A549 (cell line): ENCODE measurements at regions not wholly inside any gene's neighbourhood (a gene's known extent, or its start where the extent isn't known, plus 50 kb on each side); places are given as distances from the start of the nearest gene placed in this dataset.

Source experiments
- ATAC-seq, 2 experiments: fragments of 200-7000 bp in 1 of 2; fragments of >200 bp in 1 of 2; cut with Nextera tagmentation in 1 of 2; cut with Tn5 transposase in 1 of 2; 3 replicates each; pipeline versions ENCODE4 v1.8.0 to v1.9.1; 2018 to 2020; ENCODE audit warnings: mild to moderate bottlenecking in 1 of 2, moderate library complexity in 1 of 2
- CTCF ChIA-PET: fragments of 300-600 bp; sonication (Branson Sonifier 250); formaldehyde crosslinking; extraction: SDS; loops from one replicate; lab custom pipeline; 2021; ENCODE audit warnings: antibody characterized with exemption, inconsistent platforms; lab: Yijun Ruan, JAX
- POLR2A ChIA-PET: fragments of 350-600 bp; formaldehyde crosslinking; extraction: SDS; loops from one replicate; lab custom pipeline; 2021; ENCODE audit warnings: antibody characterized with exemption, inconsistent platforms; lab: Yijun Ruan, JAX
- DNase-seq, 2 experiments: peaks; one replicate each; pipeline versions ENCODE4 v3.0.0 to v3.0.0-alpha.2; 2011 to 2016; ENCODE audit warnings: low read depth in 1 of 2, low spot score in 1 of 2
- FAIRE-seq: peaks from 2 replicates; lab custom pipeline; 2011; peaks lifted over from hg19 to GRCh38; lab: Jason Lieb, UNC
- H3K27ac ChIP-seq, 2 experiments: fragments of >200 bp; sonication (Bioruptor Twin); formaldehyde crosslinking; 3 replicates each; pipeline ENCODE4 v1.5.1; 2016 to 2017
- H3K4me1 ChIP-seq: fragments of >200 bp; sonication (Bioruptor Twin); formaldehyde crosslinking; 3 replicates; pipeline ENCODE4 v1.6.1; 2016
- H3K4me2 ChIP-seq: fragments of >200 bp; sonication (Bioruptor Twin); formaldehyde crosslinking; 3 replicates; pipeline ENCODE4 v1.6.1; 2016
- H3K4me3 ChIP-seq: fragments of >200 bp; sonication (Bioruptor Twin); formaldehyde crosslinking; 3 replicates; pipeline ENCODE4 v1.5.1; 2016
- H3K9me3 ChIP-seq: fragments of >200 bp; sonication (Bioruptor Twin); formaldehyde crosslinking; 3 replicates; pipeline ENCODE4 v1.6.1; 2016
- ATOH8 ChIP-seq: fragments of 250-450 bp; sonication (Bioruptor Pico); IDR thresholded peaks from 2 replicates; pipeline ENCODE4 v1.5.0; 2020; ENCODE audit warnings: low read depth, mild to moderate bottlenecking, moderate library complexity
- BHLHE40 ChIP-seq: IDR thresholded peaks from 2 replicates; pipeline ENCODE4 v1.6.1; 2012; ENCODE audit warnings: low read depth, low read length, inconsistent platforms
- CEBPB ChIP-seq, 2 experiments: fragments of >200 bp in 1 of 2; sonication (Bioruptor Twin) in 1 of 2; formaldehyde crosslinking in 1 of 2; IDR thresholded peaks; 2 replicates each; pipeline ENCODE4 v1.6.1; 2012 to 2016
- CHD2 ChIP-seq: fragments of 150-350 bp; IDR thresholded peaks from 2 replicates; pipeline ENCODE4 v1.6.1; 2014; ENCODE audit warnings: low read length; ENCODE audit not compliant: partially characterized antibody
- CHD4 ChIP-seq: fragments of 200-600 bp; sonication (generic); IDR thresholded peaks from 2 replicates; pipeline ENCODE4 v1.6.1; 2016; ENCODE audit warnings: antibody characterized with exemption, mild to moderate bottlenecking, borderline replicate concordance
- E2F6 ChIP-seq: IDR thresholded peaks from 2 replicates; pipeline ENCODE4 v1.6.1; 2012; ENCODE audit warnings: low read depth, borderline replicate concordance
- EHF ChIP-seq: fragments of 250-450 bp; sonication (Bioruptor Pico); IDR thresholded peaks from 2 replicates; pipeline ENCODE4 v1.5.0; 2020; ENCODE audit warnings: mild to moderate bottlenecking
- EHMT2 ChIP-seq: fragments of 200-600 bp; sonication (generic); IDR thresholded peaks from 2 replicates; pipeline ENCODE4 v1.6.1; 2016; ENCODE audit warnings: antibody characterized with exemption, low read depth, mild to moderate bottlenecking, moderate library complexity
- EP300 ChIP-seq, 2 experiments: fragments of >200 bp; sonication (Bioruptor Twin); formaldehyde crosslinking; IDR thresholded peaks; 2 replicates in 1 of 2; 3 replicates in 1 of 2; pipeline ENCODE4 v1.6.1; 2016 to 2017
- FOSB ChIP-seq: fragments of 250-450 bp; sonication (Bioruptor Pico); IDR thresholded peaks from 2 replicates; pipeline ENCODE4 v1.5.0; 2020; ENCODE audit warnings: mild to moderate bottlenecking, moderate library complexity
- FOSL2 ChIP-seq, 2 experiments: fragments of 450-650 bp in 1 of 2; fragments of >200 bp in 1 of 2; sonication (Bioruptor Twin) in 1 of 2; formaldehyde crosslinking; IDR thresholded peaks; 2 replicates each; pipeline versions ENCODE4 v1.5.0 to v1.6.1; 2016 to 2020; ENCODE audit warnings: mild to moderate bottlenecking in 1 of 2, moderate library complexity in 1 of 2
- GATA3 ChIP-seq: IDR thresholded peaks from 2 replicates; pipeline ENCODE4 v1.6.1; 2012; ENCODE audit warnings: borderline replicate concordance
- HES2 ChIP-seq: fragments of >200 bp; sonication (Bioruptor Twin); formaldehyde crosslinking; IDR thresholded peaks from 2 replicates; pipeline ENCODE4 v1.6.1; 2016
- HOXA7 ChIP-seq: fragments of 250-450 bp; sonication (Bioruptor Pico); IDR thresholded peaks from 2 replicates; pipeline ENCODE4 v1.5.0; 2020; ENCODE audit warnings: mild to moderate bottlenecking, moderate library complexity
- JUNB ChIP-seq: fragments of >200 bp; sonication (Bioruptor Twin); formaldehyde crosslinking; IDR thresholded peaks from 2 replicates; pipeline ENCODE4 v1.6.1; 2016
- KDM1A ChIP-seq: fragments of 200-600 bp; sonication (generic); IDR thresholded peaks from 2 replicates; pipeline ENCODE4 v1.6.1; 2016; ENCODE audit warnings: low read depth, mild to moderate bottlenecking
- MAX ChIP-seq: IDR thresholded peaks from 2 replicates; pipeline ENCODE4 v1.6.1; 2012
- MYC ChIP-seq: IDR thresholded peaks from 2 replicates; pipeline ENCODE4 v1.6.1; 2012; ENCODE audit warnings: mild to moderate bottlenecking, inconsistent platforms, low read length, improper control_type of control experiment, borderline replicate concordance
- RCOR1 ChIP-seq: fragments of 150-350 bp; IDR thresholded peaks from 2 replicates; pipeline ENCODE4 v1.6.1; 2014; ENCODE audit warnings: antibody characterized with exemption, low read length, low read depth
- RFX5 ChIP-seq: fragments of 450-650 bp; IDR thresholded peaks from 2 replicates; pipeline ENCODE4 v1.7.1; 2014; ENCODE audit warnings: antibody characterized with exemption, mild to moderate bottlenecking, moderate library complexity
- RNF2 ChIP-seq: fragments of 200-600 bp; sonication (generic); IDR thresholded peaks from 2 replicates; pipeline ENCODE4 v1.6.1; 2016; ENCODE audit warnings: low read depth, mild to moderate bottlenecking, antibody characterized with exemption, moderate library complexity, borderline replicate concordance
- SMC3 ChIP-seq: fragments of >200 bp; sonication (Bioruptor Twin); formaldehyde crosslinking; IDR thresholded peaks from 3 replicates; pipeline ENCODE4 v1.6.1; 2018; ENCODE audit warnings: inconsistent platforms
- SREBF2 ChIP-seq: fragments of 450-650 bp; IDR thresholded peaks from 2 replicates; pipeline ENCODE4 v1.6.1; 2014; ENCODE audit warnings: mild to moderate bottlenecking, moderate library complexity
- TFCP2L1 ChIP-seq: fragments of 250-450 bp; sonication (Bioruptor Pico); IDR thresholded peaks from 2 replicates; pipeline ENCODE4 v1.5.0; 2021; ENCODE audit warnings: mild to moderate bottlenecking
- TP53 ChIP-seq: fragments of 250-450 bp; sonication (Bioruptor Pico); IDR thresholded peaks from 2 replicates; pipeline ENCODE4 v1.5.0; 2021; ENCODE audit warnings: mild to moderate bottlenecking, moderate library complexity
- ZC3H11A ChIP-seq: fragments of 450-650 bp; IDR thresholded peaks from 2 replicates; pipeline ENCODE4 v1.6.1; 2014; ENCODE audit warnings: antibody characterized with exemption, mild to moderate bottlenecking
- ZFP36 ChIP-seq: fragments of 450-650 bp; IDR thresholded peaks from 2 replicates; pipeline ENCODE4 v1.6.1; 2014; ENCODE audit warnings: borderline replicate concordance; ENCODE audit not compliant: partially characterized antibody
- WGBS: methylation state at CpG from one replicate; pipeline ENCODE4 v1.1.6; 2017; ENCODE audit errors: missing lambda C conversion rate; 5-methylcytosine and 5-hydroxymethylcytosine counted together
- TF ChIP-seq, protein P1 (sequence below): fragments of 450-650 bp; IDR thresholded peaks from 2 replicates; pipeline ENCODE4 v1.6.1; 2014; ENCODE audit warnings: antibody characterized with exemption

GRCh38 chr4:18401425-18401824 is 379.9 kb upstream of the LCORL start:
- Histone ChIP-seq H3K4me2 (no peak overlapping the region), H3K27ac (no peak overlapping the region), H3K9me3 (no peaks in the 10 kb centered on the region), H3K4me3 (no peak overlapping the region), H3K4me1 (no peaks in the 10 kb centered on the region)
- FAIRE-seq (no peak), ATAC-seq (no peak), DNase-seq (no peak)
- WGBS = 3% methylated on average over 2 of the region's 2 CpGs
- no peak for TF ChIP-seq CHD2
- no peak for TF ChIP-seq RCOR1
- TF ChIP-seq KDM1A = no peak
- no peak for TF ChIP-seq RNF2
- TF ChIP-seq JUNB = no peak
- TF ChIP-seq EHF (CRISPR knock-in tag) = no peak
- TF ChIP-seq, protein P1, sequence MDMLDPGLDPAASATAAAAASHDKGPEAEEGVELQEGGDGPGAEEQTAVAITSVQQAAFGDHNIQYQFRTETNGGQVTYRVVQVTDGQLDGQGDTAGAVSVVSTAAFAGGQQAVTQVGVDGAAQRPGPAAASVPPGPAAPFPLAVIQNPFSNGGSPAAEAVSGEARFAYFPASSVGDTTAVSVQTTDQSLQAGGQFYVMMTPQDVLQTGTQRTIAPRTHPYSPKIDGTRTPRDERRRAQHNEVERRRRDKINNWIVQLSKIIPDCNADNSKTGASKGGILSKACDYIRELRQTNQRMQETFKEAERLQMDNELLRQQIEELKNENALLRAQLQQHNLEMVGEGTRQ = no peak
- no peak for TF ChIP-seq GATA3
- TF ChIP-seq SMC3 = no peak
- TF ChIP-seq HOXA7 = no peak
- no peak for TF ChIP-seq MAX
- TF ChIP-seq E2F6 = no peak
- no peak for TF ChIP-seq BHLHE40
- POLR2A ChIA-PET = no interaction called here
- CTCF ChIA-PET = no interaction called here

DNA sequence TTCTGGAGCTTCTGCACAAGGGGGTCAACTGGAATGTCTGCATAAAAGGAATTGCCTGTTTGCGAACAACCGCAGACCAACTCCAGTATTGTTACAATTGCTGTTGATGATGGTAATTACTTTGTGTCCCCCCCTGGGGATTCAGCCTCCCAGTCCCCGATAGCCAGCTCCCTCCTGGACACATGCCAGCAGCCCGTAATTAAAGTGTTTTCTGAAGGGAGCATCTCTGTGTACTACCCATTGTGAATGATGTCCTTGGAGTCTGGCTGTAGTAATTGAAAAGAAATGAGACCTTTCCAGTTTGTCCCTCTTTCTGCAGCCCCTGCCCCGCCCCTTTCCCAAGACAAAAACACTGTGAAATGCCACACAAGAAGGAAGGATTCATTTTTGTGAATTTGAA is 377.1 kb upstream of the LCORL start:
- POLR2A ChIA-PET = no interaction called here

DNA sequence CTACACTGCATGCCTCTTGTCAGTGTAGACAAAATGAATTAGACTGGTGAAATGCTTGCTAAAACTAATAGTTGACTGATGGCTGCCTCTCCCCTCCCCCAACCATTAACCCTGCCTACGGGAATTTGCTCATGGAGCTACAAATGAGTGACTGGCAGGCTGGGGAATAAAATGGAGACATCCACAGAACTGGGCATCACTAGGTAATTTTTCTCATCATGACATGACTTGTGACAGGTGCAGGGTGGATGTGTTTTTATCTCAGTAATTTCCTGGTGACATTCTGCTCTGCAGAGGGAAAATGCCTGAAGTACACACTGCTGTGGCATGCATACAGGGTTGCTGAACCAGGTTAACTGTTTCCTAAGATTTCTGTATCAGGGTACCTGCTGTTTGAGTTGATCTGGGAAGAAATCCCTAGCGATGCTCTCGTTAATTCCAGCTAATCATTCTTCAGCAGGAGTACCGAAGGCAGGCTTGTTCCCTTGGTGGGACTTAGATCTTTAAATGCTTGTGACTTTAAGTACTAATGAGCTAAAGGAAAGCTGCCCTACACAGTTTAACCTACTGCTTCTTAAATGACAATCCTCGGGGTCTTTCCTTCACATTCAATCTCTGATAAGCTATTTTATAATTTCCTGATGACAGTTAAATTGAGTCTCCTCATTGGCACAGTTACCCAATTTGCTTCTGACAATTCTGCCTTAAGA is 376.3 kb upstream of the LCORL start:
- no peak overlapping the region for H3K27ac ChIP-seq
- ChIA-PET POLR2A (no interaction called here), CTCF (no interaction called here)
- no peak overlapping the region for H3K4me2 ChIP-seq
- no peak overlapping the region for H3K4me3 ChIP-seq
- ATAC-seq (no peak), DNase-seq (no peak), FAIRE-seq (no peak)
- no peaks in the 10 kb centered on the region for H3K4me1 ChIP-seq
- no peaks in the 10 kb centered on the region for H3K9me3 ChIP-seq
- TF ChIP-seq TFCP2L1 (CRISPR knock-in tag) (no peak), EP300 (IDR thresholded peaks at IDR 0.05) (no peak), FOSL2 (IDR thresholded peaks at IDR 0.05) (no peak), FOSL2 (CRISPR knock-in tag; IDR thresholded peaks at IDR 0.05) (no peak), HES2 (no peak), CHD4 (no peak), ZFP36 (no peak), MYC (no peak), TP53 (CRISPR knock-in tag) (no peak), GATA3 (no peak), ATOH8 (CRISPR knock-in tag) (no peak)
- WGBS = 15% methylated on average over 5 of the region's 5 CpGs

More for the DNA sequence above, 377.1 kb upstream of the LCORL start:
- Histone ChIP-seq H3K4me1 (no peaks in the 10 kb centered on the region), H3K4me2 (no peak overlapping the region), H3K9me3 (no peaks in the 10 kb centered on the region), H3K27ac (no peak overlapping the region), H3K4me3 (no peak overlapping the region)
- 38% methylated on average over 5 of the region's 5 CpGs for WGBS
- no peak for DNase-seq
- ATAC-seq = no peak
- TF ChIP-seq RFX5 (no peak), MYC (no peak), FOSB (CRISPR knock-in tag) (no peak), ZC3H11A (no peak), SREBF2 (no peak), CEBPB (IDR thresholded peaks at IDR 0.05) (no peak), EHMT2 (no peak)
- FAIRE-seq = no peak
- CTCF ChIA-PET = no interaction called here
